Neural progenitor cell (in vitro differentiated cells): ENCODE measurements at regions not wholly inside any gene's neighbourhood (a gene's known extent, or its start where the extent isn't known, plus 50 kb on each side); places are given as distances from the start of the nearest gene placed in this dataset.

Experiments used
- DNase-seq: peaks from one replicate; pipeline ENCODE4 v3.0.0-alpha.2; 2016; ENCODE audit warnings: low spot score
- H2AFZ ChIP-seq: fragments of 200-600 bp; sonication (generic); replicated peaks from 2 replicates; pipeline ENCODE4 v1.6.1; 2016; ENCODE audit warnings: antibody characterized with exemption
- H3F3A ChIP-seq: fragments of 200-600 bp; sonication (generic); 2 replicates; pipeline ENCODE4 v1.6.1; 2016; ENCODE audit warnings: antibody characterized with exemption, low read depth
- H3K27ac ChIP-seq: fragments of 200-600 bp; sonication (generic); 2 replicates; pipeline ENCODE4 v1.5.1; 2016; ENCODE audit warnings: mild to moderate bottlenecking
- H3K27me3 ChIP-seq: fragments of 200-600 bp; sonication (generic); 2 replicates; pipeline ENCODE4 v1.6.1; 2016; ENCODE audit warnings: mild to moderate bottlenecking, moderate library complexity
- H3K36me3 ChIP-seq: fragments of 200-600 bp; sonication (generic); 2 replicates; pipeline ENCODE4 v1.5.1; 2016
- H3K4me1 ChIP-seq: fragments of 200-600 bp; sonication (generic); 2 replicates; pipeline ENCODE4 v1.6.1; 2016; ENCODE audit warnings: mixed run types
- H3K4me2 ChIP-seq: fragments of 200-600 bp; sonication (generic); 2 replicates; pipeline ENCODE4 v1.6.1; 2016
- H3K4me3 ChIP-seq: fragments of 200-600 bp; sonication (generic); 2 replicates; pipeline ENCODE4 v1.5.1; 2016
- H3K79me2 ChIP-seq: fragments of 200-600 bp; sonication (generic); 2 replicates; pipeline ENCODE4 v1.6.1; 2016; ENCODE audit warnings: low read depth
- H3K9ac ChIP-seq: fragments of 200-600 bp; sonication (generic); 2 replicates; pipeline ENCODE4 v1.6.1; 2016
- H3K9me3 ChIP-seq: fragments of 200-600 bp; sonication (generic); 2 replicates; pipeline ENCODE4 v1.5.1; 2016; ENCODE audit warnings: low read depth
- H4K20me1 ChIP-seq: fragments of 200-600 bp; sonication (generic); 2 replicates; pipeline ENCODE4 v1.6.1; 2016; ENCODE audit warnings: low read depth
- H3K27ac Mint-ChIP-seq: 3 replicates; pipeline ENCODE4 v1.8.0; 2021; ENCODE audit warnings: mixed read lengths
- H3K27me3 Mint-ChIP-seq: 2 replicates; pipeline ENCODE4 v1.8.0; 2022; ENCODE audit warnings: low read depth, mild to moderate bottlenecking, inconsistent platforms, moderate library complexity, mixed read lengths; ENCODE audit not compliant: insufficient read depth
- H3K36me3 Mint-ChIP-seq: 3 replicates; pipeline ENCODE4 v1.8.0; 2021; ENCODE audit warnings: mixed read lengths
- H3K4me1 Mint-ChIP-seq: 3 replicates; pipeline ENCODE4 v1.8.0; 2021; ENCODE audit warnings: mixed read lengths
- H3K4me3 Mint-ChIP-seq: 3 replicates; pipeline ENCODE4 v1.8.0; 2021; ENCODE audit warnings: mild to moderate bottlenecking, moderate library complexity, mixed read lengths
- H3K9me3 Mint-ChIP-seq: 3 replicates; pipeline ENCODE4 v1.8.0; 2020; ENCODE audit warnings: mixed read lengths
- CTCF ChIP-seq: fragments of 200-600 bp; sonication (generic); IDR thresholded peaks from 2 replicates; pipeline ENCODE4 v1.5.1; 2017; ENCODE audit warnings: antibody characterized with exemption, mild to moderate bottlenecking
- EZH2 ChIP-seq: fragments of 200-600 bp; sonication (generic); IDR thresholded peaks from 2 replicates; pipeline ENCODE4 v1.6.1; 2017; ENCODE audit warnings: antibody characterized with exemption, mild to moderate bottlenecking, moderate library complexity
- EZH2phosphoT487 ChIP-seq: fragments of 200-600 bp; sonication (generic); IDR thresholded peaks from 2 replicates; pipeline ENCODE4 v1.6.1; 2017; ENCODE audit warnings: antibody characterized with exemption

- no peaks in the 10 kb centered on the region for H3K36me3 Mint-ChIP-seq
- TF ChIP-seq EZH2phosphoT487 (no peak), CTCF (no peak), EZH2 (no peak)
- peaks cover 3% of the 10 kb centered on the region for H3K27me3 Mint-ChIP-seq
Measured at GRCh38 chr10:111384556-111384955, 307.7 kb downstream of the ADRA2A start.

GRCh38 chr10:111390813-111391563 is 314.2 kb downstream of the ADRA2A start:
- H3K27me3 ChIP-seq = no peaks in the 10 kb centered on the region
- H3K4me2 ChIP-seq = no peak overlapping the region
- no peak overlapping the region for H3K27ac ChIP-seq
- no peaks in the 10 kb centered on the region for H3K4me1 ChIP-seq
- no peak overlapping the region for H3K4me3 ChIP-seq
- Mint-ChIP-seq H3K36me3 (no peaks in the 10 kb centered on the region), H3K4me1 (no peaks in the 10 kb centered on the region), H3K27ac (no peak overlapping the region), H3K4me3 (no peak overlapping the region), H3K27me3 (peaks cover 13% of the 10 kb centered on the region), H3K9me3 (no peaks in the 10 kb centered on the region)
- no peaks in the 10 kb centered on the region for H3F3A ChIP-seq
- no peaks in the 10 kb centered on the region for H3K79me2 ChIP-seq
- no peak overlapping the region for H3K9ac ChIP-seq
- H3K9me3 ChIP-seq = no peaks in the 10 kb centered on the region
- no peak overlapping the region for H2AFZ ChIP-seq
- DNase-seq = no peak
- H3K36me3 ChIP-seq = no peaks in the 10 kb centered on the region
- H4K20me1 ChIP-seq = no peaks in the 10 kb centered on the region
- TF ChIP-seq EZH2phosphoT487 (no peak), EZH2 (no peak), CTCF (no peak)

More at GRCh38 chr10:111384556-111384955, 307.7 kb downstream of the ADRA2A start:
- Histone ChIP-seq H2AFZ (no peak overlapping the region), H3K9me3 (no peaks in the 10 kb centered on the region), H3K36me3 (no peaks in the 10 kb centered on the region), H3K79me2 (no peaks in the 10 kb centered on the region), H4K20me1 (no peaks in the 10 kb centered on the region), H3K27ac (no peak overlapping the region), H3K4me1 (no peaks in the 10 kb centered on the region), H3K9ac (no peak overlapping the region), H3K4me3 (no peak overlapping the region), H3K27me3 (no peaks in the 10 kb centered on the region), H3F3A (no peaks in the 10 kb centered on the region), H3K4me2 (no peak overlapping the region)
- no peaks in the 10 kb centered on the region for H3K9me3 Mint-ChIP-seq
- H3K4me1 Mint-ChIP-seq = no peaks in the 10 kb centered on the region
- DNase-seq = no peak
- no peak overlapping the region for H3K4me3 Mint-ChIP-seq
- no peak overlapping the region for H3K27ac Mint-ChIP-seq

GRCh38 chr10:111392159-111392558 is 315.3 kb downstream of the ADRA2A start:
- Histone ChIP-seq H3K9ac (no peak overlapping the region), H3K4me2 (no peak overlapping the region), H3K36me3 (no peaks in the 10 kb centered on the region), H3K27ac (no peak overlapping the region), H3K4me3 (no peak overlapping the region), H3K4me1 (no peaks in the 10 kb centered on the region), H3K79me2 (no peaks in the 10 kb centered on the region), H3F3A (no peaks in the 10 kb centered on the region), H3K9me3 (no peaks in the 10 kb centered on the region), H2AFZ (no peak overlapping the region), H4K20me1 (no peaks in the 10 kb centered on the region), H3K27me3 (no peaks in the 10 kb centered on the region)
- no peak for DNase-seq
- Mint-ChIP-seq H3K27me3 (peaks cover 11% of the 10 kb centered on the region), H3K36me3 (no peaks in the 10 kb centered on the region), H3K4me1 (no peaks in the 10 kb centered on the region), H3K27ac (no peak overlapping the region), H3K4me3 (no peak overlapping the region), H3K9me3 (no peaks in the 10 kb centered on the region)
- TF ChIP-seq EZH2 (no peak), CTCF (no peak), EZH2phosphoT487 (no peak)
